HFF-Myc (cell line): ENCODE measurements at regions not wholly inside any gene's neighbourhood (a gene's known extent, or its start where the extent isn't known, plus 50 kb on each side); places are given as distances from the start of the nearest gene placed in this dataset.

ENCODE experiments used
- DNase-seq: peaks from one replicate; pipeline ENCODE4 v3.0.0-alpha.2; 2011; ENCODE audit warnings: low read depth; ENCODE audit errors: extremely low read depth
- H3K4me3 ChIP-seq: replicated peaks from 2 replicates; pipeline ENCODE4 v1.5.1; 2011; ENCODE audit warnings: low read depth, mild to moderate bottlenecking, control low read depth, low read length
- CTCF ChIP-seq: IDR thresholded peaks from 2 replicates; pipeline ENCODE4 v1.5.1; 2012; ENCODE audit warnings: mild to moderate bottlenecking, low read depth, low read length, control low read depth; ENCODE audit errors: missing control alignments

- DNase-seq: no peak
- no peak for TF ChIP-seq CTCF
- H3K4me3 ChIP-seq: no peak overlapping the region
These were observed 395.1 kb downstream of the CETN3 start for GRCh38 chr5:90014420-90014819.

GRCh38 chr5:90000351-90000750, 409.2 kb downstream of the CETN3 start:
- no peak for DNase-seq
- no peak for TF ChIP-seq CTCF
- H3K4me3 ChIP-seq: no peak overlapping the region

GRCh38 chr5:89998519-89999305, 410.8 kb downstream of the CETN3 start:
- H3K4me3 ChIP-seq: no peak overlapping the region
- DNase-seq: no peak
- TF ChIP-seq CTCF: no peak

- no peak for TF ChIP-seq CTCF
- no peak for DNase-seq
These were observed 412.7 kb downstream of the CETN3 start for GRCh38 chr5:89996890-89997289.

GRCh38 chr5:89996335-89996734, 413.2 kb downstream of the CETN3 start:
- TF ChIP-seq CTCF: no peak
- no peak for DNase-seq
- H3K4me3 ChIP-seq: no peak overlapping the region

More at GRCh38 chr5:89996890-89997289, 412.7 kb downstream of the CETN3 start:
- H3K4me3 ChIP-seq: no peak overlapping the region

- TF ChIP-seq CTCF: no peak
- DNase-seq: no peak
- H3K4me3 ChIP-seq: no peak overlapping the region
These were observed 415.3 kb downstream of the CETN3 start for GRCh38 chr5:89994266-89994665.

GRCh38 chr5:89992201-89992600, 417.4 kb downstream of the CETN3 start:
- no peak for DNase-seq

More at GRCh38 chr5:89992201-89992600, 417.4 kb downstream of the CETN3 start:
- TF ChIP-seq CTCF: no peak
- no peak overlapping the region for H3K4me3 ChIP-seq
